Prostate gland (tissue), 2 donors: ENCODE measurements at regions not wholly inside any gene's neighbourhood (a gene's known extent, or its start where the extent isn't known, plus 50 kb on each side); places are given as distances from the start of the nearest gene placed in this dataset.

ENCODE experiments used
- CTCF ChIP-seq, 4 experiments: fragments of 200-600 bp in 2 of 4; fragments of 450-650 bp in 2 of 4; sonication (generic) in 2 of 4; IDR thresholded peaks; 1 replicate in 3 of 4; 2 replicates in 1 of 4; pipeline ENCODE4 v1.5.1; 2016 to 2019; ENCODE audit warnings: antibody characterized with exemption in 4 of 4, mild to moderate bottlenecking in 2 of 4, moderate library complexity in 2 of 4
- POLR2A ChIP-seq: fragments of 450-650 bp; IDR thresholded peaks from one replicate; pipeline ENCODE4 v1.6.1; 2016; ENCODE audit warnings: antibody characterized with exemption, mild to moderate bottlenecking
- POLR2AphosphoS5 ChIP-seq: sonication (generic); formaldehyde crosslinking; IDR thresholded peaks from one replicate; pipeline ENCODE4 v1.6.1; 2017; ENCODE audit warnings: antibody characterized with exemption

DNA sequence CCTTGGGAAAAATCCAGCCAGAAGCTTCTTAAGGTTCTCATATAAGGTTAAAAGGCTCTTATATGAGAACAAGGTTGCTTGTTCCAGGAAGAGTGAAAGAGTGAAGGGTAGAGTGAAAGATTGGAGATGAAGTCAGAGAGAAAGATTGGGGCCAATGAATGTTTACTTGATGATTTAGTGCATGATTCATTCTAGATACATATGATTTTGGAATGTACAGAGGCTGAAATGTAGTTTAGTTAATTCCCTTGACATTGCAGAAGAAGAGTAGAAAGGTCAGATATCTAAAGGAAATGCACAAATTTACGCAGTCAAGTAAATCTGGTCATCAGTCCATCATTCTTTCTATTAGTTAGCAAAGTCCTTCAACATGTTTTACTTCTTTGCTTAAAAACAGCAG lies 619.8 kb upstream of the ZNF717 start:
- TF ChIP-seq CTCF (IDR thresholded peaks at IDR 0.05) (no peak), POLR2A (no peak), POLR2AphosphoS5 (no peak)
